HG02852 (cell line): ENCODE measurements at regions not wholly inside any gene's neighbourhood (a gene's known extent, or its start where the extent isn't known, plus 50 kb on each side); places are given as distances from the start of the nearest gene placed in this dataset.
"Not testable (repeated sequence)": the region's sequence is repeated elsewhere in the genome, so short reads cannot be mapped to it uniquely, and the experiment has no call there.

ENCODE experiments used
- ATAC-seq: cut with Tn5 transposase; IDR thresholded peaks from one replicate; pipeline ENCODE4 v1.9.1; 2021; ENCODE audit warnings: mild to moderate bottlenecking, moderate library complexity; ENCODE audit not compliant: unreplicated experiment

DNA sequence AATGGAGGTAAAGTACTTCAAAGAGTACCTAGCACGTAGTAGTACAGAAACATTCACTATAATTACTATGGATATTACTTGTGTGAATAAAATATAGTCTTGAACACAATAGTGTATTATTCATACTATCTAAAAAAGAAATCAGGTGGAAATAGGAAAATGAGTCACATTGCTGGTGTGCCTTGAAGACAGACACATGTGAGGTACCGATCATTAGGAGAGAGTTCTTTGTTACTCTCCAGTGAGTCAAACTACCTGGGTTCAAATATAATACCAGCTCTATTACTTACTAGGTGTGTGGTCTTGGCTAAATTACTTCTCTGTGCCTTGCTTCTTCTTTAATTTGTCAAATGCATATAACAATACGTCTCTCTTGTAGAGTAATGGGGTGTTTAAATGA is 50.8 kb upstream of the BEND6 start:
- no peak for ATAC-seq

DNA sequence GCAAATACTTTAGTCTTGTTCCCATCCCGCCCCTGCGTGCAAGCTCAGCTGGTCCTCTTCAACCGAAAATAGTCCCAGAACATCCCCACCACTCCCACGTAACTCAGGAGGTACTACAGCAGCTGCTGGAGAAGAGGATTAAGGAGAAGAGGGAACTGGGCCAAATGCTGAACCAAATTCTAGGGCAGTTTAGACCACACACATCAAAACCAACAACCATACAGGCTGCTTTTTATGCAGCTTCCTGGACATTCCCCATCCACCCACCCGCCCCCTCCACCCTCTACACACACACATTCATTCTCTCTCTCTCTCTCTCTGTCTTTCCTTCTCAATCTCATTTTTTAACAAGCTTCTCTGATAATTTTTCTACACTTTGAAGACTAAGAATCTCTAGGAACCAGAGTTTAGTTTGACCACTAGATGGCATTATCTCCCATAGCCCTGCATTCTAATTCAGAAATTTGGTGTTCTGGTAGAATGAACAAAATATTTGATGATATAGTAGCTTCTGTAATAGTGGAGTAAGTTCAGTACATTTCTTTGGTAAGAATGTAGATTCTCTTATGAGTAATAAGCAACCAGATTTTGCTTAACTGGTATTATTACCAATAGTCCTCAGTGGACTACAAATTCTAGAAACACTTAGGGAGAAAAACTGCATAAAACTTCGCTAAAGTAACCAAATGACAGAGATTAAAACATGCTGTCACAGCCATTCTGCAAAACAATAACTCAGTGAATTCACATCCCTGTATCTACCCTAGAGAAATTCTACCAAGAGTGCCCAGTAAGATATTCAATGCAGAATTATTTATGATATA is 52.1 kb upstream of the BEND6 start:
- ATAC-seq = no peak

DNA sequence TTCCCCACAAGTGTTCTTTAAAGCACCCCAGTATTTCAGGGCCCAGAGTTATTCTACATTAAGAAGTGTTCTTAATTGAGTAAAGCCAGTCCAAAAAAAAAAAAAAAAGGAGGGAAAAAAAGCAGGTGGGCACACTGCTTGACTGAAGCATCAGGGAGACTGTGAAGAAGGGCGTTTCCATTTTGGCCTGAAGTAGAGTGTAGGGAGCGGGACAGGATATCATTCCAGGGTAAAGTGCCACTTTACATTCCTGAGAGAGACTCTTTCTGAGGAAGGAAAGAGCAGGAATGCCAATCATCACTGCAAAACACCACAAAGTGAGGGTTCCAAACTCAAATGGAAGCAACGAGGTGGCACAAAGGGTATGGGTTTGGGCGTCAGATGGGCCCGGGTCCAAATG is 54.1 kb upstream of the BEND6 start:
- ATAC-seq = no peak

DNA sequence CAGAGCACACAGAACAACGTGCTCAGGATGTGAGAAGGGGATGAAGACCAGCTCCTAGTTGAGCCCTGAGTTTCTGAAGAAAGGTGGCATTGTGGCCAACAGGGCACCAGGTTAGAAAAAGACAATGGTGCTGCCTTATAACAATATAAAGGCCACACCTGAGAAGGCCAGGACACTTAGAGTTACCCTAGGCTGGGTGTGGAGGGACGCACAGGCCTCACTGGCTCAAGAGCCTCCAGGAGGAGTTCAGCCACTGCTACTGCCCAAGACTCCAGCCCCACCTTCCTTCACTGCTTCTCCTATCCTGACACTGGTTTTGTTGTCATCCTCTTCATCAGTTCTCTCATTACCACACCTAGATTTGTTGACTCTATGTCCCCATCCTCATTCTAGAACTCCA is 55.2 kb upstream of the BEND6 start:
- no peak for ATAC-seq

DNA sequence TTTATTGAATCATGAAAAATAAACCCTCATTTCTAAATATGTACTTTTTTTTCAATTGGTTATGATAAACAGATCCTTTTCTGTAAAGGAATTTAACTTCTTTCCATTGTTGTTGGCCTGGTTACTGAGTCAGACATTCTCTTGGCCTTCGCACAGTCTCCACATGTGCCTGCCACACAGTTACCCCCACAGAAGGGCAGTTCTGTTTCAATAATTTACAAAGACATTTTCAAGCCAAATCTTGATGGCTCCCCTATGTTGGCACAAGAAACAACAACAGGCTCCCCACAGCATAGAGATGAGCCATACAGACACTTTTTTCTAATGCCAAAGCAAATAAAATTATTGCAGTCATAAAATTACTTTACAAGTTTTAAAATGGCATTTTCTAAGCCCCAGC is 55.6 kb upstream of the BEND6 start:
- no peak for ATAC-seq

DNA sequence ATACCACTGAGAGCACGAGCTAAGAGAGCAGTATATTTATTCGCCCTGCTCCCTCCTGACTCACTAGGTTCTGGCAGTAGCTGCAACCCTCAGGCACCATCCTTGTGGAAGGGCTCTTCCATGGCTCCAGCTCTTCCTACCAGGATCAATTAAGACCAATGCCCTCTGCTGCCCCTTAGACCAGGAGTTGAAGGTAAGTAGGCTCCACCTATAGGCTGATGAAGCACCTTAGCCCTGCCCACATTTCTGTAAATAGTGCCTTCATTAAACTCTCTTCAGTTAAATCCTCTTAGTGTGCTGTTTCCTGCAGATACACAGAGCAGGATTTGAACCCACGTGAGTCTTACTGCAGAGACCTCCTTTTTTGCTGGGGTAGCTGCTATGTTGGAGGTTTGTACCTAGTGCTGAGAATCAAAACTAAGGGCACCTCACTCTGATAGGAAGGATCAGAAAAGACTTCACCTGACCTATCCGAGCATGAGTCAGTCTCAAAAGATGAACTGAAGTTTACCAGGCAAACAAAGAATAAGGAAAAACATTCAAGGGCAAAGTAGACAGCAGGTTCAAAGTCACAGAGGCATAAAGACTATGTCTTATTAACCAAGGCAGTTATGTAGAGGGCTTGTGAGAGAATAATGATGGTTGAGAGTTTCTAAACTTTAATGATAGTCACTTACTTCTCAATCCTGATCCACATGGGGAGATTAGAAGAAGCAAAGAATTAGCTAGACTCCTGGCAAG is 56.9 kb upstream of the BEND6 start:
- ATAC-seq = no peak

DNA sequence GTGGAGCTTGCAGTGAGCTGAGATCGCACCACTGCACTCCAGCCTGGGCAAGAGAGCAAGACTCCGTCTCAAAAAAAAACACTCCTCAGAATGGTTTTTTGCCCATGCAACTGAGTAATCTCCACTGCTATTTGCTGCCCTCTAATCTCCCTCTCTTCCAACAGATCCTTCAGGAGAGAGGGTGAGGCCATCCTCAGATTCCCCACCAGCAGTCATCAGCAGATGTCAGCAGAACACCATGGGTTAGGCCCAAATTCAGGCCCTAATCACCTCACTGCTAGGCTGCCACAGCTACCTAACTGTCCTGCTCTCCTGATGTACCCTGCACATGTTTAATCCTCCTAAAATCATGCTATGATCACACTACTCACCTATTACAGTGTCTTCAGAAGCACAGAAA is 63.2 kb upstream of the BEND6 start:
- no peak for ATAC-seq

DNA sequence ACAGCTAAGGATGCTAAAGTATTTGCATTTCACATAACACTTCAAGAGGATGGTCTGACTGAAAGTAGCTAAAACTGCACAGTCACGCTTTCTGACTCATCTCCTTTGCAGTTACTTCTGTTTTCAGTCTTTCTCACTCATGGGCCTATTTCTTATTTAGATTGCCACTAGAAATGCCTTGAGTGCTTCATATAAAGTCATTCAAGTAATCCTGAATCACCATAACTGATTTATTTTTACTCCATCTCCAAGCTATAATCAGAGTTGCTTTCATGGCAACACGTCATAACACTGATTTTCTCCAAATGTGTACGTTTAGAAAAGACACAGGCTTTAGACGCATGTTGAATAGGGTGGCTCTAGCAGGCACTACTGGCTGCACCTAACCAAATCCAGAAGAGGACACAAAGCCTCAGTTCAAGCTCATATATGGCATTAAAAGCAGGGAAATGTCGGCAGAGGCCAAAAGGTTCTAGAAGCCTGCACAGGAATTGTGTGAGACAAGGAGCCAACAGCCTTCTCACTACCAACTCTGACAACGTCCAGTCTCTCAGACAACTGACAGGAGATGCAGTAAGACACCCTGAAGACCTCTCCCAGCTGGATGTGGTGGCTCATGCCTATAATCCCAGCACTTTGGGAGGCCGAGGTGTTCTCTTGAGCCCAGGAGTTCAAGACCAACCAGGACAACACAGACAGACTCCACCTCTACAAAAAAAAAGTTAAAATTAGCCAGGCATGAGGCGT is 64.1 kb upstream of the BEND6 start:
- peak; percentile 99 for ATAC-seq

DNA sequence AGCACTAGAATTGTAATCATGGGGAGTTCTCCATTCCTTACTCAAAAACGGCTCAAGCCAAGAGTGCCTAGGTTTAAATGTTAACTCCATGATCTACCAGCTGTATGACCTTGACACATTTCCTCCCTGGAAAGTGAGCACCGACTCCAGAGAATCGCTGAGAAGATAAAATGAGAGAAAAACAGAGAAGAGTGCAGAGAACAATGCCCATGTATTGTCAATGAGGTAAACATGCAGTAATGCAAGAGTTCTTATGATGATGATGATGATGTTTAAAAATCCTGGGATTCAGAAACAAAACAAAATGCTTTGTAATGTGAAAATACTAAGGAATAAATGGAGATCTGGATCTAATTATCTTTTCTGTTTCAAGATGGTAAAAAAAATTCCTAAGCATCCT is 64.8 kb upstream of the BEND6 start:
- ATAC-seq = no peak

DNA sequence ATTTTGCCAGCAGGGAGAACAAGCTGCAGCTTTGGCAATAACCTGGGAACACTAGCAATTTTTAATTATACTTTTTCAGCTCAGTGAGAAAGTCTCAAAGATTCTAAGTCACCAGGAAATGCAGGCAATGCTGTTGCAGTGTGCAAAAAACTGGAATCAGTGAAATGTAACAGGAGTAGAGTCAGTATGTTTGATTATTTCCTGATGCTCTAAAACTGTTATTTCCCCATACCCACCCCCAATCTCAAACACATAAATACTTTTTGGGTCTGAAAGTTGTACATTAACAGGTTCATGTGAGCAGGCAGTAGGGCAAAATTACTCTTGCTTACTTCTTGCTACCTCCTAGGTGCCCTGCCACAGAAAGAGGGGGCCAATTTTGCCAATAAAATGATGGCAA is 65.4 kb upstream of the BEND6 start:
- no peak for ATAC-seq

DNA sequence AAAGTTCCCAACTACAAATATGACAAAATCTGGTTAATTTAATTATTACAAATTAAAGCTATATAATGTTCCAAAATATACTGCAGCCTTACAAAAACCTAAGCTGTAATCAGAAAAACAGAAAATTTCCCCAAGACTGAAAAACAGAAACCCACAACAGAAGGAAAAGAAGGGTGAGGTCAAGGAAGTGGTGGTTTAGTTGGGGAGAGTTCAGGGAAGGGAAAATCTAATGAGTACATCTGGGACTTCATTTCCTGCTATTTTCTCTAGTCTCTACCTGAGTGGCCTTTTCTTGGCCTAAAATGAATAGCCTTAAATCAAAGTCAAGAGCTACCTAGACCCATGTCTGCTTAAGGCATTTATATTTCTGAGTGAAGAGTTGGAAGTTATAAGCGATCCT is 66.2 kb upstream of the BEND6 start:
- no peak for ATAC-seq

DNA sequence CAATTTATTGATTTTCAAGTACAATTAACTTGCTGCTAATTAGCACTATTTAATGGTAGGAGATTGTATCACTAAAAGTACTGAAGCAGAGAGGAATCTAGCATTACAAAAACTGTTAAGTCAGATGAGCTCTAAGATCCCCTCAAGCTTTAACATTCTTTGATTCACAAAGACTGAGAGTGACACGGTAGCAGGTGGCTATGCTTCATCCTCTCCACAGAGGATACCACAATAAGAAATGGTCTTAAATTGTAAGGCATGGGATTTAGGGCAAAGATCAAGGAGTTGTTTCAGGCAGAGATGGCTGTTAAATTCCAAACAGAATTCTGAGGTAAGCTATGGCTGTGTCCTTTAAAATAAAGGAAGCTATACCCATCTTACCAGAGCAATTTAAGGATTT is 67.8 kb upstream of the BEND6 start:
- no peak for ATAC-seq

DNA sequence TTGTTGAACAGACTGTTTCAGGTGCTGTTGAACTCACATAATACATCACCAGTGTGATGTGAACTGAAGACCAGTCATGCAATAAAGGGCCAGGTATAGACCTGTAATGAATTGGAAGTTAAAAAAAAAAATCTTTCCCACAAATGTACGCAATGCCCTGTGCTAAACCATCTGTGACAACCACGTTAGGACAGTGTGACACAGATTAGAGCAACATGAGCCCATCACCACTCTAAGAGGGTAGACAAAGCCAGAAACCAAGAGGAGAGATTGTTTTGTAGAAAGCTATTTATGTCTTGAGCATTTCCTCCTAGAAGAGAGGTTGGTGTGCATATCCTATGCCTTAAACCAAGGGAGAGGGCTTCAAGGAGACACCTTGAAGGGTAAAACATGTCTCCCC is 77.0 kb upstream of the BEND6 start:
- no peak for ATAC-seq

DNA sequence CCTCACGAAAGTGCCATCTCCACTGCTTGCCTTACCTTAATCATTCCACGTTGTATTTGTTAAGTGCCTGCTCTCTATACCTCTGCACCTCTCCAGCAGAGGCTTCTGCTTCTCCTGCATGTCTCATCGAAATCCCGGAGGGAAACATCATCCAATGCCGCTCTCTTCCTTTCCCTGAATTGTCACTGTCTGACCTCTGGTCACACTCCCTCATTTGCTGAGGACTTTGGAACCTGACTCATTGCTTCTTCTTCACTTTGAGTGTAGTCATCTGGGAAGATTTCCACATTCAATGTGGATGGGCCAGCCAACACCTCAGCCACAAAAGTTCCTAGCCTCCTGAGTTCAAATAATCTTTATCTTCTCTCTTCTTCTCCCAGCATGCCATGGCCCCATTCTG is 78.9 kb upstream of the BEND6 start:
- no peak for ATAC-seq

DNA sequence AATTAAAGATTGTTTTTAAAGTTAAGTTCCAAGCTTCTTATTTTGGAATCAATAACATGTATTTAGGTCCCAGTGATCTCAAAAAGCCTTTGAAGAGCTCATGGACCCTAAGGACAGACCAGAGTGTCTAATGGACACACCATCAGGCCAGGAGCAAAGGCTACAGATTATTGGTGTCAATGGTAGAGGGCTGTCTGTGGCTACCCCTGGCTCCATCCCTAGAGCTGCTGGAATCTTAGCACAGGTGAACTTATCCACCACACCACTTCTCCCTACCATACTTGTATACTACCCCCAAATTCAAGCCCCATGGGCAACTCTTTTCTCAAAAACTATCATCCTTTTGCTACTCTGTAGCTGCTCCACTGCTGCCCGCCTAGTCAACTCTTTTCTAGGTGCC is 79.4 kb upstream of the BEND6 start:
- ATAC-seq = no peak

DNA sequence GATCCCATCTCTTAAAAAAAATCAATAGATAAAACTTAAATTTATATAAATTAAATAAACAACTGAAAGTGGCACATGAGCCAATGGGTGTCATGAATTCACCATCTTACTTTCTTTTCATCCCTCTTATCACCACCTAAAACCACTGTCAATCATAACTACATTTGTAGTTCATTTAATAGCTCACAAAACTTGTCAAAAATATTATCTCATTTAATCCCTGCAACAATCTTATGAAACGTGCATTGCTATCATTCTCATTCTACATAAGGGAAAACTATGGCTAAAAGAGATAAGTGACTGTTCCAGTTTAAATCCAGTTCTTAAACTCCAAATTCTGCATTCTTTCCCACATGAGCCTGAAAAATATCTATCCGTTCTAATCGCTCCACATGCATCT is 80.6 kb upstream of the BEND6 start:
- no peak for ATAC-seq

DNA sequence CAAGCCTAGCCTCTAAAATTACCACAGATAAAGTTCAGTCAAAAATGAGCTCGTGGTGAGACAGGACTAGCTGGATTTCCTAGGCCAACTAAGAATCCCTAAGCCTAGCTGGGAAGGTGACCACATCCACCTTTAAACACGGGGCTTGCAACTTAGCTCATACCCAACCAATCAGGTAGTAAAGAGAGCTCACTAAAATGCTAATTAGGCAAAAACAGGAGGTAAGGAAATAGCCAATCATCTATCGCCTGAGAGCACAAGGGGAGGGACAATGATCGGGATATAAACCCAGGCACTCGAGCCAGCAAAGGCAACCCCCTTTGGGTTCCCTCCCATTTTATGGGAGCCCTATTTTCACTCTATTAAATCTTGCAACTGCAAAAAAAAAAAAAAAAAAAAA is 84.9 kb upstream of the BEND6 start:
- not testable (repeated sequence) for ATAC-seq

DNA sequence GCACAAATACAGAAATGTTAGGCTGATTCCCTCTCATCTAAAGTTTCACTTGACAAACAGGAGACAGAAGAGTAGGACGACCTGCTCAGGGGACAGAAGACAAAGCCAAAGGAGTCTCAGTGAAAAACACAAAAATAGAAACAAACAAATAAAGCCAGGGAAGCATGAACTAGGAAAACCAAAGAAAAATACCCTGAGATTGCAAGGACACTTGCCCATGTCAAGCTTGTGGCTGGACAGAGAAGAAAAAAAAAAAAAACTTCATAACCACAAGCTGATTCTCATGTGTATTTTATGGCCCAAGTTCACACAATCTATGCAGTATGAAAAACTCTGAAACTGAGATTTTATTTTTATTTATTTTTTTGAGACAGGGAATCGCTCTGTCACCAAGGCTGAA is 85.6 kb upstream of the BEND6 start:
- ATAC-seq = no peak

DNA sequence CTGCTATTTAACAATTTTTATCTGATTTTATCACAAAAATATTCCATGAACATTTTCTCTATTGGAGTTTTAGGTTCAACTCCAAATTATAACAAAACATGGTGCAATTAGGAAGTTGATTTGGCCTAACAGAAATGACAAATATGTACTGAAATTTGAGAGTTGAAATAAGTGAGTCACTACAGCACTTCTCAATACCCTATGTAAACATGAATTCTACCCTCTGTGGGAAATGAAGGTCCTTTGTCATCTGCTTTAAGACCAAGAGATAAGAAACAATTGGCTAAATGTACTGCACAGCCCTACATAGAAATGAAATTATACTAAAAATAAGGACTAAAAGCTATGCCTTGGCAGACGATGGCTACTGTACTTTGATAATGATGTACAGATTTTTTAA is 86.2 kb upstream of the BEND6 start:
- no peak for ATAC-seq

DNA sequence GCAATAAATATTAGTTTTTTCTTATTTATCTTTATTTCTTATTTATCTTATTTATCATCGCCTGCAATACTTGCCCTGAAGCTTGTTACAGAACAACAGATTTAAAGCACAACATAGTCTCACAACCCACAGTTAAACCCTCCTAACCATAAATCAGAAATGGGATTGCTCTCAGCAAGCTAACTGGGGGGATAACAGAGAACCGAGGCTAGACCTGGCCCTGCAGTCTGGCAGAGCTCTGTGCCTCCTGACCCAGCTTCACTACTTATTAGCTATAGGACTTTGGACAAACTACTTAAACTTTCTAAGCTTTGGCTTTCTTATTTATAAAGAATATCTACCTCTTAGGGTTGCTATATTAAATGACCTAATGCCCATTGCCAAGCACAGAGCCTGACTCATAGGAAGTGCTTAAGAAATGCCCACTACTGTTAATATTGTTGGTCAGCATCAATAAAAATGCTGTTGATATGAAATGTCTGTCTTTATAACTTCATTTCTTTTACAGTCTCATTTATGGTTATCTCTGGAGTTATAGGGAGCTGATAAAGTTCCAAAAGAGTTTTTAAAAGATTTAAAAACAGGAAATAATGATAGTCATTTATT is 87.9 kb upstream of the BEND6 start:
- ATAC-seq = no peak

DNA sequence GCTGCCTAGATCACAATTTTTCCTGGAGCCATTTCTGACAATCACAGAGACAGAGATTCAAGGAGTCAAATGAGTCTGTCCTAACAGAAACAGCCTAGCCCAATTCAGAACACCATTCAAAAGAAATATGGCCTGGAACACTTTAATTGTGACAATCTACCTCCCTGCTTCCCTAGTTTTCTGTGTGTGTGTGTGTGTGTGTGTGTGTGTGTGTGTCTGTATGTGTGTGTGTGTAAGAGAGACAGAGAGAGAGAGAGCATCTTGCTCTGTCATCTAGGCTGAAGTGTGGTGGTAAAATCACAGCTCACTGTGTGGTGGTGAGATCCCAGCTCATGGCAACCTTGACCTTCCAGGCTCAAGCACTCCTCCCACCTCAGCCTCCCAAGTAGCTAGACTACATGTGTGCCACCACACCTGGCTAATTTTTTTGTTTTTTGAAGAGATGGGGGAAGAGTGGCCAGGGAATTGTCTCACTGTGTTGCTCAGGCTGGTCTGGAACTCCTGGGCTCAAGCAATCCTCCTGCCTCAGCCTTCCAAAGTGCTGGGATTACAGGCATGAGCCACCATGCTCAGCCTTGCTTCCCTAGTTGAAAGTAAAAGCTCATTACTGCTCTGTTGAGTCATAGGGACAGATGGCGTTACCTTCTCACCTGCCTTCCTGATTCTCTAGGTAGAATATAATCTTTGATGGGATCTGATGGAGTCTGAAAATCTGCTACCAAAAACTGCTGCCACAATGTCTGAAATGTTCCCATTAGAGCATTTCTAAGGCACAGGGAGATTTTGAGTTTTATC is 89.6 kb upstream of the BEND6 start:
- no peak for ATAC-seq
